Glutamatergic neuron (in vitro differentiated cells): ENCODE measurements at regions not wholly inside any gene's neighbourhood (a gene's known extent, or its start where the extent isn't known, plus 50 kb on each side); places are given as distances from the start of the nearest gene placed in this dataset.

Experiments
- DNase-seq: peaks from one replicate; pipeline ENCODE4 v3.0.0; 2022
- H3K27ac Mint-ChIP-seq: one replicate; pipeline ENCODE4 v1.8.0; 2020; ENCODE audit warnings: mild to moderate bottlenecking, mixed read lengths, inconsistent platforms; ENCODE audit not compliant: unreplicated experiment
- H3K27me3 Mint-ChIP-seq: one replicate; pipeline ENCODE4 v1.8.0; 2020; ENCODE audit warnings: mild to moderate bottlenecking, moderate library complexity, mixed read lengths, inconsistent platforms; ENCODE audit not compliant: unreplicated experiment
- H3K36me3 Mint-ChIP-seq: one replicate; pipeline ENCODE4 v1.8.0; 2020; ENCODE audit warnings: mild to moderate bottlenecking, mixed read lengths, inconsistent platforms; ENCODE audit not compliant: unreplicated experiment
- H3K4me1 Mint-ChIP-seq: one replicate; pipeline ENCODE4 v1.8.0; 2020; ENCODE audit warnings: mild to moderate bottlenecking, low read depth, mixed read lengths, inconsistent platforms; ENCODE audit not compliant: unreplicated experiment
- H3K4me3 Mint-ChIP-seq: one replicate; pipeline ENCODE4 v1.8.0; 2020; ENCODE audit warnings: mild to moderate bottlenecking, mixed read lengths, inconsistent platforms; ENCODE audit not compliant: unreplicated experiment
- H3K9me3 Mint-ChIP-seq: one replicate; pipeline ENCODE4 v1.8.0; 2020; ENCODE audit warnings: mild to moderate bottlenecking, moderate library complexity, mixed read lengths, inconsistent platforms; ENCODE audit not compliant: unreplicated experiment
- CTCF ChIP-seq: fragments of 200-600 bp; sonication (generic); IDR thresholded peaks from one replicate; pipeline ENCODE4 v1.5.0; 2021; ENCODE audit not compliant: partially characterized antibody, unreplicated experiment

DNA sequence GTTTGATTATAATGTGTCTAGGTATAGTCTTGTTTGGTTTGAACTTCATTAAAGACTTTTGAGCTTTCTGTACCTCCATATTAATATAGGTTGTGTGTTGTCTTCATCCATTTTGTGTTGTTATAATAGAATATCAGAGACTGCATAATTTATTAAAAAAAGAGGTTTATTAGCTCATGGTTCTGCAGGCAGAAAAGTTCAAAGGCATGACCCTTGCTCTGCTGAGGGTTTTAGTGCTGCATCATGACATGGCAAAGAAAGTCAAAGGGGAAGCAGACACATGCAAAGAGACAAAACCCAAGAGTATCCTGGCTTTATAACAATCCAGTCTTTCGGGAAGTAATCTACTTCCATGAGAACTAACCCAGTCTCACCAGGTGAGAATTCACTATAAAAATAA, 358.2 kb downstream of the EDEM1 start:
- H3K4me3 Mint-ChIP-seq: no peak overlapping the region
- H3K36me3 Mint-ChIP-seq: no peaks in the 10 kb centered on the region
- peaks cover 4% of the 10 kb centered on the region for H3K9me3 Mint-ChIP-seq
- no peak for DNase-seq
- no peak overlapping the region for H3K27ac Mint-ChIP-seq
- no peak for TF ChIP-seq CTCF
- H3K4me1 Mint-ChIP-seq: no peaks in the 10 kb centered on the region
- no peaks in the 10 kb centered on the region for H3K27me3 Mint-ChIP-seq

GRCh38 chr3:5553203-5553602, 365.7 kb downstream of the EDEM1 start:
- no peak for DNase-seq
- no peak overlapping the region for H3K27ac Mint-ChIP-seq

DNA sequence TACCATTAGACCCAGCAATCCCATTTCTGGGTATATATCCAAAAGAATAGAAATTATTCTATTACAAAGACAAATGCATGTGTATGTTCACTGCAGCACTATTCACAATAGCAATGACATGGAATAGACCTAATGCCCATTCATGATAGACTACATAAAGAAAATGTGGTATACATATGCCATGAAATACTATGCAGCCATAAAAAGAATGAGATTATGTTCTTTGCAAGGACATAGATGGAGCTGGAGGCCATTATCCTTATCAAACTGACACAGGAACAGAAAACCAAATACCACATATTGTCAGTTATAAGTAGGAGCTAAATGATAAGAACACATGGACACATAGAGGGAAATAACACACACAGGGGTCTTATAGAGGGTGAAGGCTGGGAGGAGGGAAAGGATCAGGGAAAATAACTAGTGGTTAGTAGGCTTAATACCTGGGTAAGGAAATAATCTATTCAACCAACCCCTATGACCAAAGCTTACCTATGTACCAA, 366.8 kb downstream of the EDEM1 start:
- Mint-ChIP-seq H3K9me3 (no peaks in the 10 kb centered on the region), H3K4me1 (no peaks in the 10 kb centered on the region), H3K36me3 (no peaks in the 10 kb centered on the region), H3K27ac (no peak overlapping the region), H3K4me3 (no peak overlapping the region), H3K27me3 (no peaks in the 10 kb centered on the region)
- no peak for TF ChIP-seq CTCF
- no peak for DNase-seq

More at GRCh38 chr3:5553203-5553602, 365.7 kb downstream of the EDEM1 start:
- Mint-ChIP-seq H3K4me3 (no peak overlapping the region), H3K36me3 (no peaks in the 10 kb centered on the region), H3K4me1 (no peaks in the 10 kb centered on the region), H3K9me3 (no peaks in the 10 kb centered on the region), H3K27me3 (no peaks in the 10 kb centered on the region)
- no peak for TF ChIP-seq CTCF

GRCh38 chr3:5560199-5560598, 372.7 kb downstream of the EDEM1 start:
- Mint-ChIP-seq H3K4me3 (no peak overlapping the region), H3K27me3 (peaks cover 1% of the 10 kb centered on the region), H3K27ac (no peak overlapping the region), H3K36me3 (no peaks in the 10 kb centered on the region), H3K4me1 (no peaks in the 10 kb centered on the region), H3K9me3 (no peaks in the 10 kb centered on the region)
- no peak for DNase-seq
- TF ChIP-seq CTCF: no peak

GRCh38 chr3:5563537-5564277, 376.2 kb downstream of the EDEM1 start:
- no peak overlapping the region for H3K4me3 Mint-ChIP-seq
- peaks cover 1% of the 10 kb centered on the region for H3K27me3 Mint-ChIP-seq
- H3K27ac Mint-ChIP-seq: no peak overlapping the region
- no peaks in the 10 kb centered on the region for H3K36me3 Mint-ChIP-seq
- no peaks in the 10 kb centered on the region for H3K9me3 Mint-ChIP-seq
- no peak for DNase-seq
- TF ChIP-seq CTCF: no peak
- no peaks in the 10 kb centered on the region for H3K4me1 Mint-ChIP-seq
